Panc1 (cell line): ENCODE measurements at regions not wholly inside any gene's neighbourhood (a gene's known extent, or its start where the extent isn't known, plus 50 kb on each side); places are given as distances from the start of the nearest gene placed in this dataset.

Source experiments
- POLR2AphosphoS5 ChIP-seq: IDR thresholded peaks from 2 replicates; pipeline ENCODE4 v1.6.1; 2012; ENCODE audit warnings: mild to moderate bottlenecking, low read depth, low read length, moderate library complexity
- SIN3A ChIP-seq: IDR thresholded peaks from 2 replicates; pipeline ENCODE4 v1.6.1; 2012; ENCODE audit warnings: low read depth, mild to moderate bottlenecking, low read length, moderate library complexity, borderline replicate concordance; ENCODE audit not compliant: insufficient read depth
- TCF7L2 ChIP-seq: IDR thresholded peaks from 2 replicates; pipeline ENCODE4 v1.6.1; 2011; ENCODE audit warnings: mild to moderate bottlenecking, low read depth, low read length, inconsistent platforms
- TF ChIP-seq, protein P1 (sequence below): fragments of 450-650 bp; IDR thresholded peaks from 2 replicates; pipeline ENCODE4 v1.5.1; 2017; ENCODE audit warnings: mild to moderate bottlenecking
- TF ChIP-seq, protein P2 (sequence below), 2 experiments: IDR thresholded peaks; 2 replicates each; pipeline ENCODE4 v1.6.1; 2011 to 2012; ENCODE audit warnings: low read depth in 2 of 2, control low read depth in 1 of 2, low read length in 1 of 2, mild to moderate bottlenecking in 1 of 2, moderate library complexity in 1 of 2; ENCODE audit not compliant: insufficient read depth in 1 of 2

DNA sequence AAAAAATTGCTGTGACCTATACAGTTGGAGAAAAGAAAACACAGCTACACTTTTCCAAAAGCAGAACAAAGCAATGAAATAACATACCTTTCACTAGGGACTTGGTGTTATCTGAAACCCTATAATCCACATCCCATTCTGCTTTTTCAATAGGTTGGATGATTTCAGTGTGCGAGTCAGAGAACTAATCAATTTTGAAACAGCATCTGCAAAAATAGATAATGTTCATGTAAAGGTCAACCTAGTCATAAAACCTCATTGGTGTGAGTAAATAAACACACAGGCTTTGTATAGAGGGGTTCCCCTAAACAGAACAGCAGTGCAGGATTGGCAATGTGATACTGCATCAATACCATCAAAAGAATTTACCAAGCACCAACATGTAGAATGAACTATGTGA is 173.0 kb upstream of the G2E3 start:
- TF ChIP-seq, protein P1, sequence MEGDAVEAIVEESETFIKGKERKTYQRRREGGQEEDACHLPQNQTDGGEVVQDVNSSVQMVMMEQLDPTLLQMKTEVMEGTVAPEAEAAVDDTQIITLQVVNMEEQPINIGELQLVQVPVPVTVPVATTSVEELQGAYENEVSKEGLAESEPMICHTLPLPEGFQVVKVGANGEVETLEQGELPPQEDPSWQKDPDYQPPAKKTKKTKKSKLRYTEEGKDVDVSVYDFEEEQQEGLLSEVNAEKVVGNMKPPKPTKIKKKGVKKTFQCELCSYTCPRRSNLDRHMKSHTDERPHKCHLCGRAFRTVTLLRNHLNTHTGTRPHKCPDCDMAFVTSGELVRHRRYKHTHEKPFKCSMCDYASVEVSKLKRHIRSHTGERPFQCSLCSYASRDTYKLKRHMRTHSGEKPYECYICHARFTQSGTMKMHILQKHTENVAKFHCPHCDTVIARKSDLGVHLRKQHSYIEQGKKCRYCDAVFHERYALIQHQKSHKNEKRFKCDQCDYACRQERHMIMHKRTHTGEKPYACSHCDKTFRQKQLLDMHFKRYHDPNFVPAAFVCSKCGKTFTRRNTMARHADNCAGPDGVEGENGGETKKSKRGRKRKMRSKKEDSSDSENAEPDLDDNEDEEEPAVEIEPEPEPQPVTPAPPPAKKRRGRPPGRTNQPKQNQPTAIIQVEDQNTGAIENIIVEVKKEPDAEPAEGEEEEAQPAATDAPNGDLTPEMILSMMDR, result no peak
- TF ChIP-seq POLR2AphosphoS5 (no peak), TCF7L2 (no peak), SIN3A (no peak)
- TF ChIP-seq, protein P2, sequence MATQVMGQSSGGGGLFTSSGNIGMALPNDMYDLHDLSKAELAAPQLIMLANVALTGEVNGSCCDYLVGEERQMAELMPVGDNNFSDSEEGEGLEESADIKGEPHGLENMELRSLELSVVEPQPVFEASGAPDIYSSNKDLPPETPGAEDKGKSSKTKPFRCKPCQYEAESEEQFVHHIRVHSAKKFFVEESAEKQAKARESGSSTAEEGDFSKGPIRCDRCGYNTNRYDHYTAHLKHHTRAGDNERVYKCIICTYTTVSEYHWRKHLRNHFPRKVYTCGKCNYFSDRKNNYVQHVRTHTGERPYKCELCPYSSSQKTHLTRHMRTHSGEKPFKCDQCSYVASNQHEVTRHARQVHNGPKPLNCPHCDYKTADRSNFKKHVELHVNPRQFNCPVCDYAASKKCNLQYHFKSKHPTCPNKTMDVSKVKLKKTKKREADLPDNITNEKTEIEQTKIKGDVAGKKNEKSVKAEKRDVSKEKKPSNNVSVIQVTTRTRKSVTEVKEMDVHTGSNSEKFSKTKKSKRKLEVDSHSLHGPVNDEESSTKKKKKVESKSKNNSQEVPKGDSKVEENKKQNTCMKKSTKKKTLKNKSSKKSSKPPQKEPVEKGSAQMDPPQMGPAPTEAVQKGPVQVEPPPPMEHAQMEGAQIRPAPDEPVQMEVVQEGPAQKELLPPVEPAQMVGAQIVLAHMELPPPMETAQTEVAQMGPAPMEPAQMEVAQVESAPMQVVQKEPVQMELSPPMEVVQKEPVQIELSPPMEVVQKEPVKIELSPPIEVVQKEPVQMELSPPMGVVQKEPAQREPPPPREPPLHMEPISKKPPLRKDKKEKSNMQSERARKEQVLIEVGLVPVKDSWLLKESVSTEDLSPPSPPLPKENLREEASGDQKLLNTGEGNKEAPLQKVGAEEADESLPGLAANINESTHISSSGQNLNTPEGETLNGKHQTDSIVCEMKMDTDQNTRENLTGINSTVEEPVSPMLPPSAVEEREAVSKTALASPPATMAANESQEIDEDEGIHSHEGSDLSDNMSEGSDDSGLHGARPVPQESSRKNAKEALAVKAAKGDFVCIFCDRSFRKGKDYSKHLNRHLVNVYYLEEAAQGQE (IDR thresholded peaks at IDR 0.05; ENCODE audit: insufficient read depth in 1 of 2, low read depth in 2 of 2, low read length in 1 of 2), result no peak
